NCI-H1048 (cell line): ENCODE measurements at regions not wholly inside any gene's neighbourhood (a gene's known extent, or its start where the extent isn't known, plus 50 kb on each side); places are given as distances from the start of the nearest gene placed in this dataset.

Experiments used
- DNase-seq: peaks from one replicate; lab custom pipeline; 2025; lab: John Stamatoyannopoulos, UW

- no peak for DNase-seq
These were observed 239.1 kb downstream of the ASXL3 start for GRCh38 chr18:33817096-33817495.

- DNase-seq = no peak
These were observed 236.5 kb downstream of the ASXL3 start for GRCh38 chr18:33814546-33814945.

- no peak for DNase-seq
These were observed 234.2 kb downstream of the ASXL3 start for GRCh38 chr18:33812186-33812585.

- DNase-seq = no peak
These were observed 227.6 kb downstream of the ASXL3 start for GRCh38 chr18:33805592-33805991.

GRCh38 chr18:33804258-33804657, 226.2 kb downstream of the ASXL3 start:
- DNase-seq = no peak

GRCh38 chr18:33803636-33804035, 225.6 kb downstream of the ASXL3 start:
- no peak for DNase-seq

- DNase-seq = no peak
These were observed 224.9 kb downstream of the ASXL3 start for GRCh38 chr18:33802955-33803354.
